ENCODE measurements at regions not wholly inside any gene's neighbourhood (a gene's known extent, or its start where the extent isn't known, plus 50 kb on each side); places are given as distances from the start of the nearest gene placed in this dataset.

- TF ChIP-seq CTCF (IDR thresholded peaks at IDR 0.05; ENCODE audit: low read length) (no peak), EZH2 (IDR thresholded peaks at IDR 0.05; ENCODE audit: borderline replicate concordance, low read length) (no peak)
Measured at GRCh38 chr5:38187532-38187931, 70.8 kb upstream of the EGFLAM start.
